Erythroblast (primary cell): ENCODE measurements at regions not wholly inside any gene's neighbourhood (a gene's known extent, or its start where the extent isn't known, plus 50 kb on each side); places are given as distances from the start of the nearest gene placed in this dataset.

Experiments
- GATA1 ChIP-seq: IDR thresholded peaks from 2 replicates; pipeline ENCODE4 v1.6.1; 2011; ENCODE audit warnings: low read depth, mild to moderate bottlenecking, control low read depth, low read length, moderate library complexity
- POLR2A ChIP-seq: IDR thresholded peaks from 2 replicates; pipeline ENCODE4 v1.6.1; 2011; ENCODE audit warnings: mild to moderate bottlenecking, low read length

DNA sequence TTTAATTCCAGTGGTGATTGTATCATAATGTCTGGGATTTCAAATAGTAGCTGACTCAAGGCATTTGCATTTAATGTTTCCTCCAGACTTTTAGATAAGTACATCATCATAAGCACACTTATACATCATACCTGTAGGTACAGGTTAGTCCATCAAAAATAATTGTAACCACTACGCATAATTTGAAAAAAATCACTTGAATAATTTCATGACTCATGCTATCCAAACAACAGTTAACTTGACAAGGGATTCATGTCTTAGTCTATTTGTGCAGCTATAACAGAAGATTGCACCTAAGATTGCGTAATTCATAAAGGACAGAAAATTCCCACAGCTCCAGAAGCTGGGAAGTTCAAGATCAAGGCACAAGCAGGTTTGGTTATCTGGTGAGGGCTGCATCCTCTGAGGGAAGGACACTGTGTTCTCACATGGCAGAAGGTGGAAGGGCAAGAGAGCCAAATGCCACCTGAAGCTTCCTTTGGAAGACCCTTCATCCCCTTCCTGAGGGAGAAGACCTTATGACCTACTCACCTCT lies 801.7 kb upstream of the BRINP3 start:
- TF ChIP-seq POLR2A: no peak
- no peak for TF ChIP-seq GATA1
